NCI-H1048 (cell line): ENCODE measurements at regions not wholly inside any gene's neighbourhood (a gene's known extent, or its start where the extent isn't known, plus 50 kb on each side); places are given as distances from the start of the nearest gene placed in this dataset.
"Not testable (repeated sequence)": the region's sequence is repeated elsewhere in the genome, so short reads cannot be mapped to it uniquely, and the experiment has no call there.

Source experiments
- DNase-seq: peaks from one replicate; lab custom pipeline; 2025; lab: John Stamatoyannopoulos, UW

- DNase-seq: no peak
Observed at GRCh38 chr13:52931131-52931530, 82.7 kb upstream of the PCDH8 start.

- DNase-seq: no peak
Observed at GRCh38 chr13:52929846-52930245, 81.4 kb upstream of the PCDH8 start.

- DNase-seq: no peak
Observed at GRCh38 chr13:52926971-52927370, 78.5 kb upstream of the PCDH8 start.

- DNase-seq: no peak
Observed at GRCh38 chr13:52925775-52926285, 77.4 kb upstream of the PCDH8 start.

- no peak for DNase-seq
Observed at GRCh38 chr13:52925251-52925650, 76.8 kb upstream of the PCDH8 start.

GRCh38 chr13:52924289-52925148 is 76.1 kb upstream of the PCDH8 start:
- no peak for DNase-seq

- no peak for DNase-seq
Observed at GRCh38 chr13:52922961-52923360, 74.5 kb upstream of the PCDH8 start.

GRCh38 chr13:52921194-52921593 is 72.8 kb upstream of the PCDH8 start:
- no peak for DNase-seq

GRCh38 chr13:52916486-52916990 is 68.1 kb upstream of the PCDH8 start:
- DNase-seq: no peak

GRCh38 chr13:52911340-52911739 is 62.9 kb upstream of the PCDH8 start:
- no peak for DNase-seq

GRCh38 chr13:52910318-52910717 is 61.9 kb upstream of the PCDH8 start:
- DNase-seq: not testable (repeated sequence)

- DNase-seq: no peak
Observed at GRCh38 chr13:52906122-52906903, 57.9 kb upstream of the PCDH8 start.

- DNase-seq: no peak
Observed at GRCh38 chr13:52905701-52906100, 57.3 kb upstream of the PCDH8 start.

- no peak for DNase-seq
Observed at GRCh38 chr13:52903320-52903719, 54.9 kb upstream of the PCDH8 start.

- no peak for DNase-seq
Observed at GRCh38 chr13:52899206-52899605, 50.8 kb upstream of the PCDH8 start.
